ENCODE measurements at regions not wholly inside any gene's neighbourhood (a gene's known extent, or its start where the extent isn't known, plus 50 kb on each side); places are given as distances from the start of the nearest gene placed in this dataset.

GRCh38 chr16:51761001-51761400 lies 609.9 kb upstream of the SALL1 start:
- peaks cover 99% of the 10 kb centered on the region for H3K4me1 Mint-ChIP-seq
- peak overlapping the region; percentile 87 for H3K4me3 Mint-ChIP-seq
- no peak for TF ChIP-seq CTCF (IDR thresholded peaks at IDR 0.05)
- peak overlapping the region; percentile 83 for H3K27ac Mint-ChIP-seq
- DNase-seq, result no peak
- no peaks in the 10 kb centered on the region for H3K36me3 Mint-ChIP-seq (ENCODE audit: low read depth)
- no peaks in the 10 kb centered on the region for H3K9me3 Mint-ChIP-seq
- H3K27me3 Mint-ChIP-seq (ENCODE audit: low read depth, poor library complexity), result no peaks in the 10 kb centered on the region

- H3K4me1 Mint-ChIP-seq, result peaks cover 100% of the 10 kb centered on the region
- no peak for TF ChIP-seq CTCF (IDR thresholded peaks at IDR 0.05)
- no peak for DNase-seq
- H3K9me3 Mint-ChIP-seq, result no peaks in the 10 kb centered on the region
- H3K27me3 Mint-ChIP-seq (ENCODE audit: low read depth, poor library complexity), result no peaks in the 10 kb centered on the region
- H3K4me3 Mint-ChIP-seq, result peak overlapping the region; percentile 47
- no peaks in the 10 kb centered on the region for H3K36me3 Mint-ChIP-seq (ENCODE audit: low read depth)
- H3K27ac Mint-ChIP-seq, result peak overlapping the region; percentile 8
Measured at GRCh38 chr16:51759999-51760398, 608.9 kb upstream of the SALL1 start.

- no peaks in the 10 kb centered on the region for H3K36me3 Mint-ChIP-seq (ENCODE audit: low read depth)
- no peak for DNase-seq
- H3K4me1 Mint-ChIP-seq, result peaks cover 100% of the 10 kb centered on the region
- no peaks in the 10 kb centered on the region for H3K27me3 Mint-ChIP-seq (ENCODE audit: low read depth, poor library complexity)
- peak overlapping the region; percentile 33 for H3K4me3 Mint-ChIP-seq
- H3K27ac Mint-ChIP-seq, result peak overlapping the region; percentile 23
- no peak for TF ChIP-seq CTCF (IDR thresholded peaks at IDR 0.05)
- no peaks in the 10 kb centered on the region for H3K9me3 Mint-ChIP-seq
Measured at GRCh38 chr16:51759329-51759728, 608.3 kb upstream of the SALL1 start.

- Mint-ChIP-seq H3K4me3 (no peak overlapping the region), H3K4me1 (peaks cover 100% of the 10 kb centered on the region), H3K27ac (no peak overlapping the region), H3K9me3 (no peaks in the 10 kb centered on the region), H3K36me3 (ENCODE audit: low read depth) (no peaks in the 10 kb centered on the region), H3K27me3 (ENCODE audit: low read depth, poor library complexity) (no peaks in the 10 kb centered on the region)
- no peak for DNase-seq
- TF ChIP-seq CTCF (IDR thresholded peaks at IDR 0.05), result no peak
Measured at GRCh38 chr16:51757921-51758479, 606.9 kb upstream of the SALL1 start.

- Mint-ChIP-seq H3K36me3 (ENCODE audit: low read depth) (no peaks in the 10 kb centered on the region), H3K27ac (peak overlapping the region; percentile 84), H3K9me3 (no peaks in the 10 kb centered on the region), H3K27me3 (ENCODE audit: low read depth, poor library complexity) (no peaks in the 10 kb centered on the region), H3K4me1 (peaks cover 100% of the 10 kb centered on the region), H3K4me3 (no peak overlapping the region)
- TF ChIP-seq CTCF (IDR thresholded peaks at IDR 0.05), result no peak
- no peak for DNase-seq
Measured at GRCh38 chr16:51757505-51757904, 606.4 kb upstream of the SALL1 start.

GRCh38 chr16:51757124-51757470 lies 606.0 kb upstream of the SALL1 start:
- no peaks in the 10 kb centered on the region for H3K36me3 Mint-ChIP-seq (ENCODE audit: low read depth)
- peak overlapping the region; percentile 84 for H3K27ac Mint-ChIP-seq
- no peaks in the 10 kb centered on the region for H3K27me3 Mint-ChIP-seq (ENCODE audit: low read depth, poor library complexity)

More at GRCh38 chr16:51757124-51757470, 606.0 kb upstream of the SALL1 start:
- no peak for TF ChIP-seq CTCF (IDR thresholded peaks at IDR 0.05)
- DNase-seq, result no peak
- Mint-ChIP-seq H3K4me3 (no peak overlapping the region), H3K9me3 (no peaks in the 10 kb centered on the region), H3K4me1 (peaks cover 100% of the 10 kb centered on the region)
